HEK293T (cell line): ENCODE measurements at regions not wholly inside any gene's neighbourhood (a gene's known extent, or its start where the extent isn't known, plus 50 kb on each side); places are given as distances from the start of the nearest gene placed in this dataset.

Experiments used
- BHLHE40 ChIP-seq: fragments of 450-650 bp; IDR thresholded peaks from 2 replicates; pipeline ENCODE4 v1.6.1; 2016; ENCODE audit warnings: mild to moderate bottlenecking, moderate library complexity, borderline replicate concordance
- ELF4 ChIP-seq: fragments of 450-650 bp; IDR thresholded peaks from 2 replicates; pipeline ENCODE4 v1.6.1; 2017; ENCODE audit warnings: antibody characterized with exemption
- FOXK2 ChIP-seq: fragments of 450-650 bp; IDR thresholded peaks from 2 replicates; pipeline ENCODE4 v1.6.1; 2016; ENCODE audit warnings: mild to moderate bottlenecking
- FOXM1 ChIP-seq: fragments of 450-650 bp; IDR thresholded peaks from 2 replicates; pipeline ENCODE4 v1.6.1; 2017; ENCODE audit warnings: mild to moderate bottlenecking, borderline replicate concordance
- LEF1 ChIP-seq: fragments of 450-650 bp; IDR thresholded peaks from 2 replicates; pipeline ENCODE4 v1.6.1; 2017; ENCODE audit warnings: mild to moderate bottlenecking, borderline replicate concordance
- SP1 ChIP-seq: fragments of 450-650 bp; IDR thresholded peaks from 2 replicates; pipeline ENCODE4 v1.6.1; 2017
- ZNF384 ChIP-seq: fragments of 450-650 bp; IDR thresholded peaks from 2 replicates; pipeline ENCODE4 v1.6.1; 2016

- no peak for TF ChIP-seq BHLHE40
- no peak for TF ChIP-seq ELF4
- no peak for TF ChIP-seq FOXK2
- no peak for TF ChIP-seq LEF1
- TF ChIP-seq SP1 = no peak
- no peak for TF ChIP-seq FOXM1
- no peak for TF ChIP-seq ZNF384
Measured at GRCh38 chr9:7976167-7976755, 176.7 kb upstream of the DMAC1 start.
